ENCODE measurements at regions not wholly inside any gene's neighbourhood (a gene's known extent, or its start where the extent isn't known, plus 50 kb on each side); places are given as distances from the start of the nearest gene placed in this dataset.

- TF ChIP-seq, protein P1, sequence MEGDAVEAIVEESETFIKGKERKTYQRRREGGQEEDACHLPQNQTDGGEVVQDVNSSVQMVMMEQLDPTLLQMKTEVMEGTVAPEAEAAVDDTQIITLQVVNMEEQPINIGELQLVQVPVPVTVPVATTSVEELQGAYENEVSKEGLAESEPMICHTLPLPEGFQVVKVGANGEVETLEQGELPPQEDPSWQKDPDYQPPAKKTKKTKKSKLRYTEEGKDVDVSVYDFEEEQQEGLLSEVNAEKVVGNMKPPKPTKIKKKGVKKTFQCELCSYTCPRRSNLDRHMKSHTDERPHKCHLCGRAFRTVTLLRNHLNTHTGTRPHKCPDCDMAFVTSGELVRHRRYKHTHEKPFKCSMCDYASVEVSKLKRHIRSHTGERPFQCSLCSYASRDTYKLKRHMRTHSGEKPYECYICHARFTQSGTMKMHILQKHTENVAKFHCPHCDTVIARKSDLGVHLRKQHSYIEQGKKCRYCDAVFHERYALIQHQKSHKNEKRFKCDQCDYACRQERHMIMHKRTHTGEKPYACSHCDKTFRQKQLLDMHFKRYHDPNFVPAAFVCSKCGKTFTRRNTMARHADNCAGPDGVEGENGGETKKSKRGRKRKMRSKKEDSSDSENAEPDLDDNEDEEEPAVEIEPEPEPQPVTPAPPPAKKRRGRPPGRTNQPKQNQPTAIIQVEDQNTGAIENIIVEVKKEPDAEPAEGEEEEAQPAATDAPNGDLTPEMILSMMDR (IDR thresholded peaks at IDR 0.05): no peak
- TF ChIP-seq EP300 (IDR thresholded peaks at IDR 0.05): no peak
- TF ChIP-seq POLR2AphosphoS5 (IDR thresholded peaks at IDR 0.05): no peak
- no peak for TF ChIP-seq POLR2A (IDR thresholded peaks at IDR 0.05)
Observed at GRCh38 chr11:134488913-134489312, 76.9 kb upstream of the B3GAT1 start.
